IPS DF 19.7 (cell line): ENCODE measurements at regions not wholly inside any gene's neighbourhood (a gene's known extent, or its start where the extent isn't known, plus 50 kb on each side); places are given as distances from the start of the nearest gene placed in this dataset.

Experiments
- DNase-seq: peaks from one replicate; pipeline ENCODE4 v3.0.0-alpha.2; 2013; ENCODE audit warnings: low read depth, low spot score

DNA sequence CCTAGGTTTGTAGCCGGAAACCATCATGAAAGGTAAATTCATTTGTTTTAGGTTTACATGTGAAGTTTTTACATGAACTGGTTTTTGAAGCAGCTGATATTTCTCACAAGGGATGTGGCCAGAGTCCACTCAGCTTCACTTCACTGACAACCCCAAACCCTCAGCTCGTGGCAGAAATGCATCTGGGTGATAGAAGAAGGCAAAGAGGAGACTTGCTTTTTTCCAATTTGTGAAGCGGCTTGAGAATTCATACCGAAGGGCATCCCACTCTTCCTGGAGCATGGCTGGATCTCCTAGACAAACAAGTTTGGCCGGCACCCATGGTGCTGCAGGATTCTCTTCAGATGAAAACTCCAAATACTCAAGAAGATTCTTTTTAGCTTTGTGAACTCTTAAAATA is 392.8 kb upstream of the CNR1 start:
- DNase-seq: no peak

DNA sequence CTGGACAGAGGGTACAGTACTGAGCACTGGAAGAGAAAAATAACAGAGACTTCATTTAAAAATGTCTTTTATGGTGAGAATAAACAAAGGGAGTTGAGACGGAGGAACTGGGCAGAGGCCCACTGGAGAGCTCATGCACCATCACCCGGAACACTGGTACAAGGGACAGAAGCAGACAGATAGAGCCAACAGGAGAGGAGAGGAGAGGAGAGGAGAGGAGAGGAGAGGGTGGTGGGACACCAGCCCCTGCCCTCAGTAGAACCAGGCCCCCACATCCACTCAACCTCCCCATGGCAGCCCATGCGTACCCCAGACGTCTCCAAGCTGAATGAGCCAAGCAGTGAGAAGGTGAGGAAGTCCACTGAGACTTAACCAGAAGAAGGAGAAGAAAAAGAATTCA is 390.5 kb upstream of the CNR1 start:
- DNase-seq: no peak

DNA sequence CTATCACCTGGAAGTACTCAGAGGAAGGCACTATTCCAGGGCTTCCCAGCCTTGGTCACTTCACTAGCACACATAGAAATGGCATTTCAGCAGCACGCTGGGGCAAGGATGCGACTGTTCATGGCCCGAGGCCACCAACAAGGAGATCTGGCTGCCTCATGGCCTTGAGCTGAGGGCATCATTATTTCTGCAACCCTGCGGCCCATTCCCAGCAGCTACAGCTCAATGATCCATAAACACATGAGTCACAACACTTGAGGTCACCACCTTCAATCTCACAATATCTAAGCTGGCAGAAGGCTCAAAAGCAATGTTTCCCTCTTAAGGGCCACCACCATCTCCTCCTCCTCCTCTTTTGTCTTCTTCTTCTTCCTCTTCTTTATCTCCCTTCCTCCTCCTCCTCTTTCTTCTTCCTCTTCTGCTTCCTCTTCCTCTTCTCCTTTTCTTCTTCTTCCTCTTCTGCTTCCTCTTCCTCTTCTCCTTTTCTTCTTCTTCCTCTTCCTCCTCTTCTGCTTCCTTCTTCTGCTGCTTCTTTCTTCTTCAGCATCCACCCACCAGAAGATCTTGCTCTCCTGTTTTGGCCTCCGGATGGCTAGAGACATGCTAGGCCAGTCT is 382.9 kb upstream of the CNR1 start:
- DNase-seq: no peak

DNA sequence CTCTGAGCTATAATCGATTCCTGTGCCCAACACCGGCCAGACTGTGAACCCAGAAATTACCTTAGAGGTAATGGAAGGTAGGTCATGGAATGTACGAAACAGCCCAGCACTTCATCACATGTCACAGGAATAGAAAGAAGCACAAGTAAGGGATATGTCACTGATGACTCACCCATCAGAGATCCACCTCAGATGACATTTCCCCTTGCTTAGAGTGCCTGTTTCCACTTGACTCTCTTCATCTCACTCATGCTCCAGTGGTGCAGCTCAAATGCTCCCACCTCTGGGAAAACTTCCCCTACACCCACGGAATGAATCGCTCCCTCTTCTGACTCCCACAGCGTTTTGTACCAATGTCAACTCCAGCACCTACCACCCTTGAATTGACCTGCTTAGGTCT is 381.6 kb upstream of the CNR1 start:
- DNase-seq: no peak

DNA sequence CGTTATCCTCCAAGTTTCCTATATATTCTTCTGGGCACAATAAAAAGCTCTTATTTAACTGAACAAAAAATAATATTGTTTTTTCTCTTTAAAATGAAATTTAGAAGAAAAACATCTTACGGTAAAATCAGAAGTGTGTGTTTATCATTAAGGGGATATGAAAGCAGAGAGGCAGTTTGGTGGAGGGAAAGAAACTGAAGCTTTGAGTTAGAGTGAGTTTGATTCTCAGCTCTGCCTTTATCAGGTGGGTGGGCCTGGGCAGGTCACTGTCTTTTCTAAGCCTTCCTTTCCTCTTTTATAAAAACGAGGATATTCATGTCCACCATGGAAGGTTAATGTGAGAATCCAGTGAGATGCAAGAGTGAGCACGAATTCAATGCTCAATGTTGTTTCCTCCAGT is 379.8 kb upstream of the CNR1 start:
- no peak for DNase-seq

DNA sequence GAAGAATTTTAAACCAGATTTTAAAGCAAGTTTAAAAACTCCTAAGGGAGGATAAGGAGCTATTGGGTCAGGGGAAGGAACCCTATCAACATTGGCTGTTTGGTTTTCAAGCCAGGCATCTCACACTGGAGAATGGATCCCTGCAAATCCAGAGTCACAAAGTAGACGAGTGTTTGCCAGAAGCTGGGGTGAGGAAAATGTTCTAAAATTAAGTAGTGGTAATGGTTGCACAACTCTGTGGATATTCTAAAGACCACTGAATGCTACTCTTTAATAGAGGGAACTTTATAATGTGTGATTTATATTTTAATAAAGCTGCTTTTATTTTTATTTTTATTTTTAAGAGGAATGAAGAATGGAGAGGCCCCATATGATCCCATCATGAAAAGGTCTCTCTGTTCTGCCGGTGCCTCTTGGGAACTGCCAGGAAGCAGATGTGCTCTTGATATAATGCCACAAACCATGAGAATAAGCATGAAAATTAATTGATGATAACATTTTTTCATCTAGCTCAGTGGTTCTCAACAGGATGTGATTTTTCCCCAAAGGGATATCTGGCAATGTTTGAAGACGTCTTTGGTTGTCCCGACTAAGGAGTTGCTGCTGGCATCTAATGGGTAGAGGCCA is 379.0 kb upstream of the CNR1 start:
- no peak for DNase-seq

DNA sequence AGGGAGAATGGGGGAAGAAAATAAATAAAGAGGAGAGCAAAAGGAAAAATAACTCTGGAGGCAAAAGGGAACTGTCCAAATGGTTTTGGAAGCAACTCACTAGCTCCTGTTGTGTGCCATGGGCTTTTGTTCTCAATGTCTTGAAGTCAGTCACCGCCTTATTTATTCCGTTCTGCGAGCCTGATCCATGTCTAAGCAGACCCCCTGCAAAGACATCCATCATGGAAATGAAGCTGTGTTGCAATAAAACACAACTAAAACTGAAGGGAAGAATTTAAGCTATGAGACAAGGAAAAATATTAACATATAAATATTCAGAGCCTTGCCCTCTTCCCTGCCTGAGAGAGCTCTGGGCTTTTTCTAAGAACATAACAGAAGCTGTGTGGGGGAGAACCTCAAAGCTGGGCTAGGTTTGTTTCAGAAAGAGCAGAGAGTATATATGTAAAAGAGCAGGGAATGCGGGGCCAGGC is 373.2 kb upstream of the CNR1 start:
- DNase-seq: no peak

DNA sequence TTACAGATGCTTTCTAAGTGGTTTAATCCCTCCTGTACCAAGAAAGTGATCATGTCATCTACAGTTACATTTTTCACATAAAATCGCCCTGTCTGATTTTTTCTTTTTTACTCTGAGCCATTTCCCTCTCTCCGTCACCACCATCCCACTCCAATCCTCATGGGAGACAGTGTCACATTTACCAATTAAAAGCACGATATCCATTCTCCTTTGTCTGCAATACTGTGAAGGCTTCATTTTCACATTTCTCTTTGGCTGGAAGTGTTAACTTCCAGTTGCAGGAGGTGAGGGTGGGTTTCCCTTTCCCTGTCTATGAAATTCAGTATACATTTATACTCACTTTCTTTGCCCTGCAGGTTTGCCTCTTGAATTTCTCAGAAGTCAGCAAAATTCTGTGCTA is 372.7 kb upstream of the CNR1 start:
- no peak for DNase-seq

DNA sequence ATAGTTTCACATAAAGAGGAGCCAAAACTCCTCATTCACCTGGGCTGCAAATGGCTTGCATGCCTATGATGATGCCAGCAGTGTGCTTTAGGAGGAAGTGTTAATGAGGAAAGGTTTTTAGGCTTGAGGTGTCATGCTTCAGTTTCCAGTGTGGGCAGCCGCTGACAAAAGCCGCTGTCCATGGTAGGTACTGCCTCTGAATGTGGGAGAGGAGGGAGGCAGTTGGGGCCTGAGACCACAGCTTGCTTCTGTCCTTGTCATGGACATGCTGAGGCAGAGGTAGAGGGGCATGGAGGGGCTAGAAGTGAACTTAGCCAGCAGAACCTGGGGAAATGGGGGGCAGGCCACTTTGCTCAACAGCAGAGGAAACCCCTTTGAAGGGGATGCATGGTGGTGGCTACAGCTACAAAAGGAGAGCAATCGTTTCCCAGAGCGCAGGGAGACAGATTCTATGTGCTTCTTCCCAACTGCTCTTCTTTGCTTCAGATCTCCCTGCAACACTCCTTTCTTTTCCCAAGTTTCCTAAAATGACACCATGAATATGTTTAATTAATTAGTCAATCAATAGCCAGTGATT is 372.1 kb upstream of the CNR1 start:
- DNase-seq: no peak

DNA sequence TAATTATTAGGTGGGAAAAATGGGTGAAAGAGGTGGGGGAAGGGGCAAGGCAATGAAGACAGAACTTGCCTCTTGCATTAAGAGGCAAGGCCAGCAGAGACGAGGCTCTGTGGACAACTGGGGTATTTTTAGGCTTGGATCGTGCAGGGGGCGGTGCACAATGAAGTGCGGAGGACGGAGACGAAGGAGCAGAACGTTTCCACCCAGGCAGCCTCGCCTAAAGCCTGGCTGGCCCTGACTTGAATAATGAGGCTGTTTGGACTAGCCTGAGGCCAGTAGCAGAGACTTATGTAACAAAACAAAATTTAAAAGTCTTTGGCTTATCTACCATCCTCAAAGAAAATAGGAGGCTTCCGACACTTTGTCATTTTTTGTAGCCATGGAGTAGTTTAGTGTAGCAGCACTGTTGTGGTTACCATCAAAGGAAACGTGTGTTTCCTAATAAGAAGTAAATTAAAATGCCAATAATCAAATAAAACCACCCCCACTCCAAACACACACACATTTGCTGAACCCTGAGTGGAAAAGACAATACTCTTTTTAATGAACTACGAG is 370.0 kb upstream of the CNR1 start:
- no peak for DNase-seq

DNA sequence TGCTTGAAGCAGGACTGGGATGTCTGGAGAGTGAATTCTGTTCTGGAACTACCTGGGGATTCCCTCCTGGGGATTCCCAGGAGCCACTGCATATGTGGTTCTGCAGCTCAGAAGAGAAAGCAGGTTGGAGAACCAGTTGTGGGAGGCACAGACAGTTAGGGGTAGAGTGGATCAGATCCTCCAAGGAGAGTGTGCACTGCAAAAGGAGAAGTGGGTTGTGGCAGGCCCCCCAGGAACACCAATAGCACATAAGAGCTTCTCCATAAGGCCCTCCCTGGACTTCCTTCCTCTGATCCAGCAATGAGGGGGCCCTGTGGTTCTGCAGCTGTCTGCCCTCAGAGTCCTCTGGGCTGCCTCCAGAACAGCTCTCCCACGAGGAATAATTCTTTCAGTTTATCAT is 369.2 kb upstream of the CNR1 start:
- DNase-seq: no peak

DNA sequence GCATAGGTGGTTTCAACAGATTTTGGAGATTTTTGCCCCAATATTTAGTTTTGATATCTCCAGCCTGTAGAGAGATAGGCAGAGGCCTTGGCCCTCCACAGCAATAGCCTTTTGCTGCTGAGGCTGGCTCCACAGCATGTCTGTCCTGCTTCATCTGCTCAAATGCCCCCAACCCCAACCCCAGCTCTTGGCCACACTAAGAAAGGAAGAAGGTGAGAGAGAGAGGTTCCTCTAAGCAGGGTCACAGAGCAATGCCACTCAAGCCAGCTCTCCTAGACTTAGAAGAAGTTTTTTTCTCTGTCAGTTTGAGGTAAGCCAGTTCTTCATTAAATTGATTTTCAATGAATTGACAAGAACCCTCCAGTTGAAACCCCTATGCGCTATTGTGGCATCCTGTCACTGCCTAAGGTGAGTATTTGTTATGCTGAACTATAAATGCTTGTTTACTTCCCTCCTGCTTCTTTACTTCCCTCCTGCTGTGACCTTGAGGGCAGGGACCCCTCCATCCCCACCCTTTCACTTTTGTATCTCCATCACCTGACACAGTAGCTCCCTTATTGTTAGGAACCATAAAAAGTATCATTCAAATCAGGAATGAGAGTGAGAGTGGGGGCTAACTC is 366.2 kb upstream of the CNR1 start:
- DNase-seq: no peak

DNA sequence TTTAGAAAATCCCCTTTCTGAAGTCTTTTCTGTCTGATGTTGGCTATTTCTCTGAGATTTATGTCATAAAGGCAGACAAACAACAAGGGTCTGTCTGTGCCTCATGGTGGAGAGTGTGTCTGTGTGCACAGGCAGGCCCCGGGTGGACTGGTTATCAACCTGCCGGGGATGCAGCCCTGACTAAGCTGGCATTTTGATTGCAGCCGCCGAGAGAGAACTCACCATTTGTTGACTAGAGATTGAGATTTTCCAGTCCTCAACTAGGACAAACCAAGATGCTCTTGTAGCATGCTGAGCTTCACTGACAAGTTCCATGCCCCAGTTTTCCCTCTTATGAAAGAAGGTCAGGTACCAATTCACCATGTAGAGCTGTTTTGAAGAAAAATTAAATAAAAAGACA is 363.6 kb upstream of the CNR1 start:
- DNase-seq: no peak

DNA sequence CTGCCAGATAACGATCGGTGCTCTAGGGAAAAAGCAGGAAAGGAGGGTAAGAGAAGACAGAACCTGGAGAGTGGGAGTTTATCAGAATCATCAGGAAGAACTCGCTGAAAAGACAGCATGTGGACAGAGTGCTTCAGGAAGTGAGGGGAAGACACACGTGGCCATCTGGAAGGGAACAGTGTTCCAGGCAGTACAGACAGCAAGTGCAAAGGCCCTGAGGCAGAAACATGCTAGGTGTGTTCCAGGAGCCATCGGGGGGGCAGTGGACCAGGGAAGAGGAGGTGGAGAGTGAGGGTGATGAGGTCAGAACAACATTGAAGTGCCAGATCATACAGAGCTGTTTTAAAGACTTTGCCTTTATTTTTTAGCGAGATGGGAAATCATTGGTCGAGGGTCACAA is 354.3 kb upstream of the CNR1 start:
- DNase-seq: no peak

DNA sequence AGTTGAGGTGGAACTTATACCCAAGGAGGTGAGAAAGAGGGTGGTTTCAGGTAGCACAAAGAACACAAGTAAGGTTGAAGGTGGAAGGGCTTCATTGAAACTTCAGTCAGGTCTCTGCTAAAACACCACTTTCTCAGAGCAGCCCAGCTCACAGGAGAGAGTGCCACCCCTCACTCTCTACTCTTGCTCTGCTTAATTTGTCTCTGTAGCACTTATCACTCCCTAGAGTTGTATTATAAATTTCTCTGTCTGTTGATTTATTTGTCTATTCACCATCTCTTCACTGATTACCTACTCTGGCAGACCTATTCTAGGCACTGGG is 353.8 kb upstream of the CNR1 start:
- DNase-seq: no peak

DNA sequence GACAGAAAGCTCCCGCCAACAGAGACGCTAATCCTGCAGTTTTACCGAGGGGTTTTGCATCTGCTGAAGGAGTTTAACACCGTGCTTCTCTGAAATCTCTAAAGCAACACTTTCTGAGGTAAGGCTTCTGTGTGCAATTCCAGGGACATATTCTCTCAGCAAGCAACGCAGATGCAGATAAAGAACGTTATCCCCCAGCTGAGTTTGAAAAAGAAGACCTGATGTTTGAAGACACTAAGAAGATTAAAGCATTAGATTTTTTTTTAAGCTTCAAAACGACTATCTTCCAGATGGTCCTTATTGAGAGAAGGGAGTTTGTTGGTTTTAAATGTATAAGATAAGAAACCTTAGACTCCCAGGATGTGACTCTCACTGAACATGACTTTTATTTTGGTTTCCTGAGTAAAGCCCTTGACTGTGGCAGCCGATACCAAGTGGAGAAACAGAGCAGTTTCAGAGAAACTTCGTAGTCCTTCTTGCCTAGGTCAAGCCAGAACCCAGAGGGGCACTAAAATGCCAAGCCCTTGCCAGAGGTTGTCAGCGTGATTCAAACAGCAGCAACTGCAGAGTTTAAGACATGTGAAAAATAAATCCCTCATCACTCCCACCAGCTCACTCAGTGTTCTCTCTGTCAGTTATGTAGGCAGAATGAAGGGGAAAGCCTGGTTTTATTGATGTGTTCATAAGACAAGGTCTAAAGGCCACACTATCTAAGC is 353.3 kb upstream of the CNR1 start:
- DNase-seq: no peak

DNA sequence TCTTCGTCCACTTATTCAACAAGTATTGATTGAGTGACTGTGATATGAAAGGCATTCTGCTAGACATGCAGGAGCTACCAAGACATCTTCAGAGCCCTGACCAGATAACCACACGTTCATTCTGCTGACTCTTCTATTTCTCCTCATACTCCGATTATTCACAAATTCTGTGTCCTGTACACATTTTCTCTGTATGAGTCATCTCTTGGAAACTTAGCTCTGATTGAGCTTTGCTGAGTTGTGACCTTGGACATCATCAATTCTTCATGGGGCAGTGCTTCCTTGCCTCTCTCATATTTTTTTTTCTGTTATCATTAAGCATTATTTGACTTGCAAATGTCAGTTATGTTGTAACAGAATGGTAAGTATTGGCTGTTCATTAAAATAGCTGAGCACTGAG is 351.6 kb upstream of the CNR1 start:
- DNase-seq: no peak

DNA sequence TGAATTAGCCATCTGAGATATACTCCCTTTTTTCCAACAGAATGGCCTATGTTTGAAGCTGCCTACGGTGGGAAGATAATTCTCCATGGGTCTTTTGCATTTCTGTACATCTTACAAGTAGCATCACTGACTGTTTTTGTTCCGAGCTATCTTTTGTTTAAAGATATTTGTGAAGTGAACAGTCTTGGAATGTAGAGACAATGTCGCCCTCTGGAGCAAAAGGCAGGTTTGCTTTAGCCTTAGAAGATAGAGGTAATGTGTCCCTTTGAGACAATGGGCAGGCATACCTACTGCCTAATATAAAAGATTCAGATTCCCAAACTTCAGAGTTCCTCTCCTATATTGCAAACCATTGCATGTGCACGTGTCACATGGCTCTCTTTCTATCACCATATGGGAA is 347.8 kb upstream of the CNR1 start:
- no peak for DNase-seq

DNA sequence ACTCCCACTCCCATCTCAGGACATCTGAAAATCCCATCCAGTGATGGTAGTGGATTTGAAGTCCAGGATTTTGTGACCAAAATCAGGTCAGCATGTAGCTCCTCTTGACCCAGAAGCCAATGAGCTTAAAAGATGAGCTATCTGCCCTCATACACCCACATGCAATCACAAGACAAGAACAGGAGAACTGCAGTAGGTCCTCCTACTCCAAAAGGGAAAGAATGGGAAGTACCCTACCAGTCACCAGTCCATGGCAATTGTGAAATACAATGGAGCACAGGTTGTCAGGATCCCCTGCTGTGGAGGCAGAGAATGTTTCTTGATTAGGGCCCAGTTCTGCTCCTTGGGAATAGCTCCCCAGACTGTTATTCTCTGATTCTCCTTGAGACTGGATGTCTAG is 347.3 kb upstream of the CNR1 start:
- no peak for DNase-seq

DNA sequence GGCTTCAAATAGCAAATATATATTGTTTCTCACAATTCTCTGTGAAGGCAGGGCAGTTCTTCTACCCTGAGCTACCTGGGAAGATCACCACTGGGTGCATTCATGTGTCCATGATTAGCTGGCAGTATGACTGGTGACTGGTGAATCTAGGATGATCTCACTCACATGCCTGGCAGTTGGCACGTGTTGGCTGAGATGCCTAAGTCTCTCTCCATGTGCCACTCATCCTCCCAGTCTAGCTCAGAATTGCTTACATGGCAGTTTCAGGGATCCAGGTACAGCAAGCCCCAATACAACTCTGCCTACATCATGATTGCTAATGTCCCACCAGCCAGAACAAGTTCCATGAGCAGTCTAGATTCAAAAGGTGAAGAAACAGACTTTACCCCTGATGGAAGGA is 346.8 kb upstream of the CNR1 start:
- no peak for DNase-seq

DNA sequence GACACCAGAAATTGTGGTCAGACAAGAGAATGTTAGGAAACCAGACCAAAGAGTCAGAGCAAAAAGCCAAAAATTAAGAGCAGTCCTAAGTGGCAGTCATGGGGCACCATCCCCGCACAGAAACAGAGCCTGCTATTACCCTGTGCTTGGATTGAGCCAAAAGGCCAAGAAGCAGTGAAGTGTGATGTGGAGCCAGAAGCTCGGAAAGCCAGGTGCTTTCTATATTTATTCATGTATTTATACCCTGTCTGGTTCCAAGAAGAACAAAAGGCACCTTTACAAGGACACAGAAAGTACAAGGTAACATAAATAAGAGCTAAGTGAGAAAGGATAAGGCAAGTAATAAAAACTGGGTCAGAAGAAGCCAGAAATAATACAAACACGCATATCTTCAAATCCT is 336.2 kb upstream of the CNR1 start:
- no peak for DNase-seq
